Activated CD4-positive, CD25-positive, alpha-beta regulatory T cell treated with anti-CD3 and anti-CD28 coated beads, Interleukin-2, amount 50 U/mL, for 24 hours (primary cell): ENCODE measurements at regions not wholly inside any gene's neighbourhood (a gene's known extent, or its start where the extent isn't known, plus 50 kb on each side); places are given as distances from the start of the nearest gene placed in this dataset.
"Not testable (repeated sequence)": the region's sequence is repeated elsewhere in the genome, so short reads cannot be mapped to it uniquely, and the experiment has no call there.

Experiments
- ATAC-seq, 2 donors: fragments of 150-1000 bp; cut with Tn5 transposase; one replicate each; pipeline ENCODE4 v1.10.0; 2021; ENCODE audit warnings: mild to moderate bottlenecking in 1 of 2, moderate library complexity in 1 of 2

- peak; percentile 78 to 88 for ATAC-seq
Observed at GRCh38 chr14:99995700-99996356, 69.4 kb upstream of the EVL start.

- ATAC-seq, result no peak
Observed at GRCh38 chr14:99996951-99997571, 68.2 kb upstream of the EVL start.

- not testable (repeated sequence) for ATAC-seq
Observed at GRCh38 chr14:100000398-100000797, 64.8 kb upstream of the EVL start.

- no peak for ATAC-seq
Observed at GRCh38 chr14:100004392-100004791, 60.8 kb upstream of the EVL start.

GRCh38 chr14:100007254-100007653 is 58.0 kb upstream of the EVL start:
- ATAC-seq, result no peak

- ATAC-seq, result not testable (repeated sequence)
Observed at GRCh38 chr14:100009802-100010201, 55.4 kb upstream of the EVL start.

GRCh38 chr14:100010679-100011078 is 54.5 kb upstream of the EVL start:
- ATAC-seq, result no peak

- ATAC-seq, result no peak
Observed at GRCh38 chr14:100011628-100012325, 53.4 kb upstream of the EVL start.

- ATAC-seq, result no peak
Observed at GRCh38 chr14:100012478-100013327, 52.5 kb upstream of the EVL start.

GRCh38 chr14:100015251-100015655 is 50.0 kb upstream of the EVL start:
- ATAC-seq, result no peak
